ENCODE measurements at regions not wholly inside any gene's neighbourhood (a gene's known extent, or its start where the extent isn't known, plus 50 kb on each side); places are given as distances from the start of the nearest gene placed in this dataset.

DNA sequence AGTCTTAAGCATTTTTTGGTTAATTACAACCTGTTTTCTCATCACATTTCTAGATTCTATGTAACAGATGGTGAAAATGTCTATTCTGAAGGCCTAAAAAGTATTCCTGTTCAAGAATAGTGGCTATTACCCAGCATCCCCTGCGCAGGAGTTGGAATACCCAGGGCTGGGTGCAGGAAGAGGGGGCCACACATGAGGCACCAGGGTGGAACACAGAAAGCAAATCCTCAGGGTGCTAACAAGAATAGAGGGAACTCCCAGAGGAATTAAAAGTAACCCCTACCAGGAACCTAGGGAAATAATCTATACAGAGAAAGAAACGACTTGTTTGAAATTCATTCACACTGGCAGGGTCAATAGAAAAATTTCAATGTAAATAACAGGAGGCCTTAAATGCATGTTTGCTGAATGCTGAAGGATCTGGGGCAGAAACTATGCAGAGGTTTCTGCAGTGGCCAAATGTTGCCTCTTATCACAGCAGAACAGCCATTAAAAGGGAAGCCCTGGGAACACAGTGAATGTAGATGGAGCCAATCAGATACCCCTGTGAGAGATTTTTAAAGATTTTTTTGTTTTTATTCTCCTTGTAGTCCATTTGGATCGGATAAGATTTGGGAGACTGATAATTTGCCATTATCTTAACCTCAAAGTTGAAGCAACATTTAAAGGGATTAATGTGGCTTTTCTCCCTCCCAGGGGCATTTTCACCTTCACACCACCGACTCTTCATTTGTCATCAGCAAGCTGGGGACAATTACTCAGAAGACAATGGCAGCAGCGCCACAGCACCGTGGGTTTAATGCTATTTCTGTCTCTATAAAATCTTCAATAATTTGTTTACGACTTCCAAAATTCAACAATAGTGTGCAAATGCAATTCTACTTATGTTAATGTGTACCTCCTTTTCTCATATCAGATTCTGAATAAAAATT is 196.0 kb upstream of the PSMD7 start:
- Histone ChIP-seq H3K4me1 (ENCODE audit: control insufficient read depth, insufficient read depth, low read length) (peaks cover 40% of the 10 kb centered on the region), H3K36me3 (ENCODE audit: control insufficient read depth, insufficient read depth, low read length) (no peaks in the 10 kb centered on the region), H3K27ac (ENCODE audit: insufficient read depth, low read depth, low read length, poor library complexity, severe bottlenecking) (peak overlapping the region; percentile 65), H3K9me3 (ENCODE audit: control insufficient read depth, low read length) (no peaks in the 10 kb centered on the region), H3K4me3 (ENCODE audit: insufficient read depth, low read depth, low read length) (no peak overlapping the region), H3K27me3 (ENCODE audit: control insufficient read depth, insufficient read depth, low read length, poor library complexity, severe bottlenecking) (no peaks in the 10 kb centered on the region)
- 5 to 9% methylated on average over 6 of the region's 7 CpGs for WGBS, 2 experiments

- H3K36me3 ChIP-seq (ENCODE audit: control insufficient read depth, insufficient read depth, low read length) = no peaks in the 10 kb centered on the region
- no peak overlapping the region for H3K27ac ChIP-seq (ENCODE audit: insufficient read depth, low read depth, low read length, poor library complexity, severe bottlenecking)
- WGBS, 2 experiments = 43 to 56% methylated on average over 8 of the region's 8 CpGs
- no peaks in the 10 kb centered on the region for H3K9me3 ChIP-seq (ENCODE audit: control insufficient read depth, low read length)
- H3K4me3 ChIP-seq (ENCODE audit: insufficient read depth, low read depth, low read length) = no peak overlapping the region
- H3K4me1 ChIP-seq (ENCODE audit: control insufficient read depth, insufficient read depth, low read length) = peaks cover 40% of the 10 kb centered on the region
- no peaks in the 10 kb centered on the region for H3K27me3 ChIP-seq (ENCODE audit: control insufficient read depth, insufficient read depth, low read length, poor library complexity, severe bottlenecking)
Observed at GRCh38 chr16:74099530-74099929, 197.1 kb upstream of the PSMD7 start.

DNA sequence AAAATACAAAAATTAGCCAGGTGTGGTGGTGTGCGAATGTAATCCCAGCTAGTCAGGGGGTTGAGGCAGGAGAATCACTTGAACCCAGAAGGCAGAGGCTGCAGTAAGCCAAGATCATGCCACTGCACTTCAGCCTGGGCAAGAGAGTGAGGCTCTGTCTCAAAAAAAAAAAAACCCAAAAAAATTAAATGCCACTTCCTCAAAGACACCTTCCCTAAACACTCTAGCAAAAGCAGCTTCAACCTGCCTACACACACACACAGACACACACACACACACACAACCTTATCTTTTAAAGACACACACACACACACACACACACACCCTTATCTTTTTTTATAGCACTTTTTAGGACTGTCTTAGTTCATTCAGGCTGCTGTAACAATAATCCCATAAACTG is 201.7 kb upstream of the PSMD7 start:
- Histone ChIP-seq H3K27me3 (ENCODE audit: control insufficient read depth, insufficient read depth, low read length, poor library complexity, severe bottlenecking) (no peaks in the 10 kb centered on the region), H3K27ac (ENCODE audit: insufficient read depth, low read depth, low read length, poor library complexity, severe bottlenecking) (no peak overlapping the region), H3K4me1 (ENCODE audit: control insufficient read depth, insufficient read depth, low read length) (peaks cover 27% of the 10 kb centered on the region), H3K36me3 (ENCODE audit: control insufficient read depth, insufficient read depth, low read length) (no peaks in the 10 kb centered on the region), H3K4me3 (ENCODE audit: insufficient read depth, low read depth, low read length) (no peak overlapping the region), H3K9me3 (ENCODE audit: control insufficient read depth, low read length) (no peaks in the 10 kb centered on the region)
- WGBS, 2 experiments = 89 to 97% methylated on average over 1 of the region's 1 CpG

- Histone ChIP-seq H3K9me3 (ENCODE audit: control insufficient read depth, low read length) (no peaks in the 10 kb centered on the region), H3K27ac (ENCODE audit: insufficient read depth, low read depth, low read length, poor library complexity, severe bottlenecking) (no peak overlapping the region), H3K4me3 (ENCODE audit: insufficient read depth, low read depth, low read length) (no peak overlapping the region), H3K36me3 (ENCODE audit: control insufficient read depth, insufficient read depth, low read length) (no peaks in the 10 kb centered on the region), H3K4me1 (ENCODE audit: control insufficient read depth, insufficient read depth, low read length) (peaks cover 22% of the 10 kb centered on the region), H3K27me3 (ENCODE audit: control insufficient read depth, insufficient read depth, low read length, poor library complexity, severe bottlenecking) (no peaks in the 10 kb centered on the region)
- WGBS, 2 experiments = 94 to 95% methylated on average over 4 of the region's 4 CpGs
Observed at GRCh38 chr16:74094514-74094913, 202.1 kb upstream of the PSMD7 start.

- Histone ChIP-seq H3K36me3 (ENCODE audit: control insufficient read depth, insufficient read depth, low read length) (no peaks in the 10 kb centered on the region), H3K27me3 (ENCODE audit: control insufficient read depth, insufficient read depth, low read length, poor library complexity, severe bottlenecking) (no peaks in the 10 kb centered on the region), H3K4me3 (ENCODE audit: insufficient read depth, low read depth, low read length) (no peak overlapping the region), H3K27ac (ENCODE audit: insufficient read depth, low read depth, low read length, poor library complexity, severe bottlenecking) (no peak overlapping the region), H3K4me1 (ENCODE audit: control insufficient read depth, insufficient read depth, low read length) (peaks cover 12% of the 10 kb centered on the region), H3K9me3 (ENCODE audit: control insufficient read depth, low read length) (no peaks in the 10 kb centered on the region)
- WGBS, 2 experiments = 49 to 78% methylated on average over 4 of the region's 4 CpGs
Observed at GRCh38 chr16:74092336-74092735, 204.3 kb upstream of the PSMD7 start.

DNA sequence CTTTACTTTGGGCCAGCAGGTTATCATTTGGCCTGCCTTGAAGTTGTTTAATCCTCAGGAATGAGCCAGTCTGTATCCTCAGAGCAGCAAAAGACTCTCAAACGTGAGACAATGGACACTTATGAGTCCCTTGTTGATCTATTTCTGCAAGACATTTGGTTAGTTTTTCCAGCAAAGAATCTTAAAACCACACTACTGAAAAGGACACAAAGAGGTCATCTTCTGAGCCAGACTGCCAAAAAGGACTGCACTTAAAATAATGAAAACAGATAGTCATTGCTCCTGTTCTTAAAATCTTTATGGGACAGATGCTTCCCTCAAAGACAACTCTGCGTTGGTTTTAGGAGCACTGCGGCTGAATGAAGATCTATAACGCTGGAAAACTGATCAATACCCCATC is 205.7 kb upstream of the PSMD7 start:
- Histone ChIP-seq H3K27me3 (ENCODE audit: control insufficient read depth, insufficient read depth, low read length, poor library complexity, severe bottlenecking) (no peaks in the 10 kb centered on the region), H3K4me1 (ENCODE audit: control insufficient read depth, insufficient read depth, low read length) (peaks cover 7% of the 10 kb centered on the region), H3K27ac (ENCODE audit: insufficient read depth, low read depth, low read length, poor library complexity, severe bottlenecking) (no peak overlapping the region), H3K9me3 (ENCODE audit: control insufficient read depth, low read length) (no peaks in the 10 kb centered on the region), H3K4me3 (ENCODE audit: insufficient read depth, low read depth, low read length) (no peak overlapping the region), H3K36me3 (ENCODE audit: control insufficient read depth, insufficient read depth, low read length) (no peaks in the 10 kb centered on the region)
- 86 to 92% methylated on average over 4 of the region's 4 CpGs for WGBS, 2 experiments

DNA sequence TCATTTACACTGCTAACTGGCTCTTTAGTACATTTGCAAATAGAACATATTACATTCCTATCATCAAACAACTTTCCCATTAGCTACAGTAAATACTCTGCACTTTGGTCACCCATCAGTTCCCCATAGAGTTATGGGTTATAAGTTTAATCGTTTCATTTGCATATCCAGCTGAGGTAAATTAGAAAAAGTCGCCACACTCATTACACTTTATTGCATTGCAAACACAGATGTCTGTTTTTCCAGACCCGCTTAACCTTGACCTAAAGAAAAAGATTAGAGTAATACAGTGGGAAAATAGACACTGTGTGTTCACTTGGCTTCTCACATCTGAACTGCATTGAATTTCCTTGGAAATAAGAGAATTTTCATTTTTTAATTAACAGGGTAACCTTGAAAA is 213.1 kb upstream of the PSMD7 start:
- WGBS, 2 experiments = 95% methylated on average over 3 of the region's 3 CpGs
- H3K27me3 ChIP-seq (ENCODE audit: control insufficient read depth, insufficient read depth, low read length, poor library complexity, severe bottlenecking) = no peaks in the 10 kb centered on the region
- no peak overlapping the region for H3K4me3 ChIP-seq (ENCODE audit: insufficient read depth, low read depth, low read length)
- H3K4me1 ChIP-seq (ENCODE audit: control insufficient read depth, insufficient read depth, low read length) = no peaks in the 10 kb centered on the region
- H3K36me3 ChIP-seq (ENCODE audit: control insufficient read depth, insufficient read depth, low read length) = no peaks in the 10 kb centered on the region
- no peak overlapping the region for H3K27ac ChIP-seq (ENCODE audit: insufficient read depth, low read depth, low read length, poor library complexity, severe bottlenecking)
- H3K9me3 ChIP-seq (ENCODE audit: control insufficient read depth, low read length) = no peaks in the 10 kb centered on the region

GRCh38 chr16:74080311-74080710 is 216.3 kb upstream of the PSMD7 start:
- H3K4me1 ChIP-seq (ENCODE audit: control insufficient read depth, insufficient read depth, low read length) = no peaks in the 10 kb centered on the region
- H3K9me3 ChIP-seq (ENCODE audit: control insufficient read depth, low read length) = no peaks in the 10 kb centered on the region
- no peak overlapping the region for H3K4me3 ChIP-seq (ENCODE audit: insufficient read depth, low read depth, low read length)
- no peaks in the 10 kb centered on the region for H3K36me3 ChIP-seq (ENCODE audit: control insufficient read depth, insufficient read depth, low read length)
- WGBS, 2 experiments = 93 to 96% methylated on average over 7 of the region's 8 CpGs
- H3K27ac ChIP-seq (ENCODE audit: insufficient read depth, low read depth, low read length, poor library complexity, severe bottlenecking) = no peak overlapping the region
- no peaks in the 10 kb centered on the region for H3K27me3 ChIP-seq (ENCODE audit: control insufficient read depth, insufficient read depth, low read length, poor library complexity, severe bottlenecking)

- WGBS, 2 experiments = no CpG with 5 or more reads among the region's 1 CpG
Observed at GRCh38 chr16:74079232-74079586, 217.4 kb upstream of the PSMD7 start.

DNA sequence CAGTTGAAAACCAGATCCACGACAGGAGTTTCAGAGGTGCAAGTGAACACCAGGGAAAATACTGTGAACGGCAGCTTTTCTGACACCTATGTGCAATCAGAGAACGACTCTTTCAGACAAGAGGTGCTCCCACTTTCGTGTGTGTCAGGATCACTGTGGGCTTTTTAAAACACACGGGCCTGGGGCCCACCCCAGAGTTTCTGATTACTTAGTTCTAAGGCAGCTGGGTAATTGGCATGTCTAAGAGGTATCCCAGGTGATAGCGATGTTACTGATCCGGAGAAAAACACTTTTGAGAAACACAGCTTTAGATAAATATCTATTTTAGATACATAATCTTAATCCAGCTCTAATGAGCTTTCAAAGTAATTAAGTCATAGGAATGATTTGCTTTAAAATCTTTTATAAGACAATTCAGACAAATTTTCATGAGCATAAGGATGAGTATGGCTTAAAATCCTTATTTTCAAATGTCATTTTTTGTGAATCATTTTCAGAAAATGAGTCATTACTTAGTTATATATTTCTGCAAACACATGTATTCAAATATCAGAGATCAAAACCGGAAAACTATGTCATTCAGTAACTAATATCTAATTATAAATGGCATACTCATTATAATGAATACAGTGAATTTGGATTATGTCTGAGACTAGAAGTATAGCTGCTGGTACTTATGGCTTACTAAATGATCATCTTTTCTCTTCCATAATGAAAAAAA is 217.9 kb upstream of the PSMD7 start:
- H3K4me3 ChIP-seq (ENCODE audit: insufficient read depth, low read depth, low read length) = no peak overlapping the region
- H3K9me3 ChIP-seq (ENCODE audit: control insufficient read depth, low read length) = no peaks in the 10 kb centered on the region
- no peaks in the 10 kb centered on the region for H3K36me3 ChIP-seq (ENCODE audit: control insufficient read depth, insufficient read depth, low read length)
- no peaks in the 10 kb centered on the region for H3K4me1 ChIP-seq (ENCODE audit: control insufficient read depth, insufficient read depth, low read length)
- WGBS, 2 experiments = 89% methylated on average over 5 to 8 of the region's 8 CpGs
- no peak overlapping the region for H3K27ac ChIP-seq (ENCODE audit: insufficient read depth, low read depth, low read length, poor library complexity, severe bottlenecking)
- H3K27me3 ChIP-seq (ENCODE audit: control insufficient read depth, insufficient read depth, low read length, poor library complexity, severe bottlenecking) = no peaks in the 10 kb centered on the region

More at GRCh38 chr16:74079232-74079586, 217.4 kb upstream of the PSMD7 start:
- no peaks in the 10 kb centered on the region for H3K36me3 ChIP-seq (ENCODE audit: control insufficient read depth, insufficient read depth, low read length)
- no peaks in the 10 kb centered on the region for H3K27me3 ChIP-seq (ENCODE audit: control insufficient read depth, insufficient read depth, low read length, poor library complexity, severe bottlenecking)
- H3K4me1 ChIP-seq (ENCODE audit: control insufficient read depth, insufficient read depth, low read length) = no peaks in the 10 kb centered on the region
- no peaks in the 10 kb centered on the region for H3K9me3 ChIP-seq (ENCODE audit: control insufficient read depth, low read length)
- no peak overlapping the region for H3K4me3 ChIP-seq (ENCODE audit: insufficient read depth, low read depth, low read length)
- no peak overlapping the region for H3K27ac ChIP-seq (ENCODE audit: insufficient read depth, low read depth, low read length, poor library complexity, severe bottlenecking)

Measured in ectodermal cell (in vitro differentiated cells).